ENCODE measurements at regions not wholly inside any gene's neighbourhood (a gene's known extent, or its start where the extent isn't known, plus 50 kb on each side); places are given as distances from the start of the nearest gene placed in this dataset.

- Histone ChIP-seq H3K9me3 (no peaks in the 10 kb centered on the region), H3K9ac (ENCODE audit: low read depth in 2 of 2, low read length in 2 of 2) (peak overlapping the region in 1 of 2 donors; percentile 34), H3K4me1 (no peaks in the 10 kb centered on the region), H3K36me3 (no peaks in the 10 kb centered on the region), H3K4me3 (no peak overlapping the region), H3K27ac (no peak overlapping the region), H3K27me3 (no peaks in the 10 kb centered on the region)
- intact Hi-C loops (cut with DNase I) = no loop called here
- TF ChIP-seq CTCF (IDR thresholded peaks at IDR 0.05) = no peak
- no peak for DNase-seq
Measured at GRCh38 chr13:50077431-50077830, 62.2 kb downstream of the KCNRG start.

- no peak for DNase-seq
- intact Hi-C loops (cut with DNase I) = no loop called here
- Histone ChIP-seq H3K27me3 (no peaks in the 10 kb centered on the region), H3K4me1 (no peaks in the 10 kb centered on the region), H3K9ac (ENCODE audit: low read depth in 2 of 2, low read length in 2 of 2) (peak overlapping the region in 1 of 2 donors; percentile 22), H3K9me3 (no peaks in the 10 kb centered on the region), H3K4me3 (no peak overlapping the region), H3K36me3 (no peaks in the 10 kb centered on the region), H3K27ac (no peak overlapping the region)
- TF ChIP-seq CTCF (IDR thresholded peaks at IDR 0.05) = no peak
Measured at GRCh38 chr13:50078231-50078894, 63.1 kb downstream of the KCNRG start.

DNA sequence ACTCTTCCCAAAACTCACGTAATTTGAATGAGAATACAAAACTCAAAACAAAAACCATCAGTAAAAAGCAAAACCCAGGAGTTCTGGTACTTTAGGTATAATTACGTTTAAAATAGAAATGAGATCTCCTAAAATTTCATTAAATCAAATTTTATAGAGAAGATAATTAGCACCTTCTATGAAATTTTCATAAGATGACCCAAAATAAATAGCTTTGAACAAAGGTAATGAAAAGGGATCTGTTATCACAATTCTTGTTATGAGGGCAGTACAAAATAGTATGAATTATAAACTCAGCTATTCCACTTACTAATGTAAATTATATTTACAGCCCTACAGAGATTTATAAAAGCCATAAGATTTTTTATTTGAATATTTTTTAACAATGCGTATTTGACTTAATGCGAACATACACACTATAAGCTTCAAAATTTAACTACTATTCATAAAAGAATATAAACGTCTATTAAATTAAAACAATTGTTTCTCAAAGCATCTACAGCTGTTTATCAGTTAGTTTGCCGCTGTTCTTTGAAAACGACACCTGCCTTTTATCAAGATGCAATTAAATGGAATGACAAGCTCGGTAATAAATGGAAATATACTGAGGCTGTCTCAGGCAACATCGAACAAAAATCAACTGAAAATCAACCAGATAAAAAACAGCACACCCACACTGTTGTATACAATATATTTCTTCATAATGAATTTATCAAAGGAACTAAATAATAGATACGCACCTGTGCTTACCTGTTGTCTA is 63.8 kb downstream of the KCNRG start:
- Histone ChIP-seq H3K27ac (peak overlapping the region; percentile 89), H3K9me3 (no peaks in the 10 kb centered on the region), H3K4me3 (peak overlapping the region; percentile 70), H3K27me3 (no peaks in the 10 kb centered on the region), H3K36me3 (no peaks in the 10 kb centered on the region), H3K9ac (ENCODE audit: low read depth in 2 of 2, low read length in 2 of 2) (no peak overlapping the region), H3K4me1 (no peaks in the 10 kb centered on the region)
- TF ChIP-seq CTCF (IDR thresholded peaks at IDR 0.05) = no peak
- DNase-seq = no peak
- intact Hi-C loops (cut with DNase I) = no loop called here

DNA sequence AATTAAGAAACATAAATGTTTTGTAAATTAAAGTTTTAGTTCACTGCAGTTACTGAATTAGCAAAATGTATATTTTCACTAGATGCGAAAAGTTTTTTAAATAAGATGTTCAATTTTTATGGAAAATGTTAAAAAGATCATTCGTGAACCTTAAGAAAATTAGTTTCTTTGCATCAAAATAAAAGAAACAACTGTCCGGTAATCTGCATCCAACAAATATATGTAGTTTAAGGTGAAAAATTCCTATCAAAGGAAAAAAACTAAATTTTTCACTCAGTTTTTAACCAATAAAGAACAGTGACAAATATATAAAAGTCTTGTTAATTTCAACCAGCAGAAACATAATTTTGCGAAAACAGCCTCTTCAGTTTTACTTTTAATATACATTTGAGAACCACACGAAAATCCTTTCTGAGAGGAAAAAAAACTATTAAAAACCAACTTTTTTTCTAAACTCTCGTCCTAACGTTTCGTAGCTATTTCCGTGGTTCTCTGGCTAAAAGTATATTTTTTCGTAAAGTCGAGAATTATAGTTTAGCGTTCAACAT is 64.5 kb downstream of the KCNRG start:
- Histone ChIP-seq H3K27me3 (no peaks in the 10 kb centered on the region), H3K4me1 (no peaks in the 10 kb centered on the region), H3K9me3 (no peaks in the 10 kb centered on the region), H3K27ac (peak overlapping the region; percentile 89), H3K9ac (ENCODE audit: low read depth in 2 of 2, low read length in 2 of 2) (peak overlapping the region; percentile 64 to 98), H3K36me3 (no peaks in the 10 kb centered on the region), H3K4me3 (peak overlapping the region; percentile 70)
- intact Hi-C loops (cut with DNase I) = loop anchor here (2.0 to 5.0 kb wide), 2 partner anchors 45 to 82 kb away; partner anchors contain the start of gene TRIM13
- no peak for DNase-seq
- TF ChIP-seq CTCF (IDR thresholded peaks at IDR 0.05) = no peak

GRCh38 chr13:50080203-50080910 is 65.1 kb downstream of the KCNRG start:
- Histone ChIP-seq H3K27ac (peak overlapping the region; percentile 89), H3K9me3 (no peaks in the 10 kb centered on the region), H3K4me3 (peak overlapping the region; percentile 70), H3K9ac (ENCODE audit: low read depth in 2 of 2, low read length in 2 of 2) (peak overlapping the region; percentile 79 to 98), H3K27me3 (no peaks in the 10 kb centered on the region), H3K4me1 (no peaks in the 10 kb centered on the region), H3K36me3 (no peaks in the 10 kb centered on the region)
- TF ChIP-seq CTCF (IDR thresholded peaks at IDR 0.05) = no peak
- intact Hi-C loops (cut with DNase I) = loop anchor here (2.0 to 5.0 kb wide), 2 partner anchors 44 to 83 kb away; partner anchors contain the start of gene TRIM13
- DNase-seq = peak; percentile 41

All from colonic mucosa (tissue), 4 donors.